Sigmoid colon (tissue), 6 donors: ENCODE measurements at regions not wholly inside any gene's neighbourhood (a gene's known extent, or its start where the extent isn't known, plus 50 kb on each side); places are given as distances from the start of the nearest gene placed in this dataset.

Source experiments
- DNase-seq: peaks from one replicate; pipeline ENCODE4 v3.0.0-alpha.2; 2019
- H3K27ac ChIP-seq, 4 donors: fragments of 200-600 bp; sonication (generic); one replicate each; pipeline ENCODE4 v1.5.1; 2016 to 2019; ENCODE audit warnings: mild to moderate bottlenecking in 1 of 4
- H3K27me3 ChIP-seq, 3 donors: fragments of 200-600 bp; sonication (generic); one replicate each; pipeline ENCODE4 v1.5.1; 2019; ENCODE audit warnings: mild to moderate bottlenecking in 1 of 3
- H3K36me3 ChIP-seq, 4 donors: fragments of 200-600 bp; sonication (generic); one replicate each; pipeline ENCODE4 v1.5.1; 2016 to 2019
- H3K4me1 ChIP-seq, 4 donors: fragments of 200-600 bp; sonication (generic); one replicate each; pipeline ENCODE4 v1.5.1; 2017 to 2019
- H3K4me3 ChIP-seq, 4 donors: fragments of 200-600 bp; sonication (generic); one replicate each; pipeline ENCODE4 v1.5.1; 2017 to 2019; ENCODE audit warnings: mild to moderate bottlenecking in 2 of 4, moderate library complexity in 1 of 4
- H3K9me3 ChIP-seq, 4 donors: fragments of 200-600 bp in 3 of 4; sonication (generic) in 3 of 4; one replicate each; pipeline versions ENCODE4 v1.5.1 to v1.6.1; 2013 to 2019
- EP300 ChIP-seq, 4 donors: sonication (generic); formaldehyde crosslinking; IDR thresholded peaks; one replicate each; pipeline ENCODE4 v1.6.1; 2017; ENCODE audit warnings: antibody characterized with exemption in 4 of 4
- POLR2A ChIP-seq, 2 donors: fragments of 450-650 bp; IDR thresholded peaks; one replicate each; pipeline ENCODE4 v1.6.1; 2016; ENCODE audit warnings: antibody characterized with exemption in 2 of 2, mild to moderate bottlenecking in 2 of 2, moderate library complexity in 2 of 2
- POLR2AphosphoS5 ChIP-seq, 4 donors: sonication (generic); formaldehyde crosslinking; IDR thresholded peaks; one replicate each; pipeline ENCODE4 v1.6.1; 2017; ENCODE audit warnings: antibody characterized with exemption in 4 of 4
- WGBS, 2 donors: extraction: QIAGEN DNeasy Blood & Tissue Kit; methylation state at CpG; one replicate each; pipeline ENCODE4 v1.1.7; 2013; 5-methylcytosine and 5-hydroxymethylcytosine counted together
- intact Hi-C: fragments of 100-400 bp; cut with DNase I; formaldehyde crosslinking; loops from one replicate; pipeline ENCODE4 v1.15.1; 2023
- TF ChIP-seq, protein P1 (sequence below), 4 experiments: fragments of 450-650 bp in 3 of 4; fragments of 200-600 bp in 1 of 4; IDR thresholded peaks; one replicate each; pipeline ENCODE4 v1.5.1; 2016 to 2019; ENCODE audit warnings: antibody characterized with exemption in 4 of 4, mild to moderate bottlenecking in 3 of 4, moderate library complexity in 2 of 4
- donor health status: healthy with polysubstance abuse.
- donor health status: healthy.

DNA sequence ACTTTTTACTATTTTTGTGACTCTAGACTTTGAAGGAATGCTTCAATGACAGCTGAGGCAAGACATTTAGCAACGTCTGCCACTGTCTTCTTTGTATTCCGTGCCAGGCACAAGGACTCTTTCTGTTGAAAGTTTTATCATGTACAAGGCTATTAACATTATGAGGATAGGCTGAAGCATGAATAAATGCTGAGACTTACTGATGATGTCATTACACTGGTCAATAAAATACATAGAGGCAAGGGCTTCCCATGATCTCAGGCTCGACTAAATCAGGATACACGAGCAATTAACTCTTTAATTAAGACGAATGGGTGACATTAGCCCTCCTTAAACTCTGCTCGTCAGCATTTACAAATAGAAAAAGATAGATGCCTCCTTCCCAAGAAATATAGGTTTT, 1393.3 kb upstream of the WWC1 start:
- no peak overlapping the region for H3K27ac ChIP-seq
- no peaks in the 10 kb centered on the region for H3K4me1 ChIP-seq
- H3K27me3 ChIP-seq: no peaks in the 10 kb centered on the region
- WGBS, 2 donors: 62 to 72% methylated on average over 6 of the region's 6 CpGs
- no peak for TF ChIP-seq POLR2AphosphoS5 (IDR thresholded peaks at IDR 0.05)
- TF ChIP-seq POLR2A (IDR thresholded peaks at IDR 0.05): no peak
- TF ChIP-seq, protein P1, sequence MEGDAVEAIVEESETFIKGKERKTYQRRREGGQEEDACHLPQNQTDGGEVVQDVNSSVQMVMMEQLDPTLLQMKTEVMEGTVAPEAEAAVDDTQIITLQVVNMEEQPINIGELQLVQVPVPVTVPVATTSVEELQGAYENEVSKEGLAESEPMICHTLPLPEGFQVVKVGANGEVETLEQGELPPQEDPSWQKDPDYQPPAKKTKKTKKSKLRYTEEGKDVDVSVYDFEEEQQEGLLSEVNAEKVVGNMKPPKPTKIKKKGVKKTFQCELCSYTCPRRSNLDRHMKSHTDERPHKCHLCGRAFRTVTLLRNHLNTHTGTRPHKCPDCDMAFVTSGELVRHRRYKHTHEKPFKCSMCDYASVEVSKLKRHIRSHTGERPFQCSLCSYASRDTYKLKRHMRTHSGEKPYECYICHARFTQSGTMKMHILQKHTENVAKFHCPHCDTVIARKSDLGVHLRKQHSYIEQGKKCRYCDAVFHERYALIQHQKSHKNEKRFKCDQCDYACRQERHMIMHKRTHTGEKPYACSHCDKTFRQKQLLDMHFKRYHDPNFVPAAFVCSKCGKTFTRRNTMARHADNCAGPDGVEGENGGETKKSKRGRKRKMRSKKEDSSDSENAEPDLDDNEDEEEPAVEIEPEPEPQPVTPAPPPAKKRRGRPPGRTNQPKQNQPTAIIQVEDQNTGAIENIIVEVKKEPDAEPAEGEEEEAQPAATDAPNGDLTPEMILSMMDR (IDR thresholded peaks at IDR 0.05): no peak
- no peak for TF ChIP-seq EP300 (IDR thresholded peaks at IDR 0.05)
- H3K4me3 ChIP-seq: no peak overlapping the region
- no peaks in the 10 kb centered on the region for H3K9me3 ChIP-seq
- no peaks in the 10 kb centered on the region for H3K36me3 ChIP-seq
- no peak for DNase-seq
- intact Hi-C loops: no loop called here

DNA sequence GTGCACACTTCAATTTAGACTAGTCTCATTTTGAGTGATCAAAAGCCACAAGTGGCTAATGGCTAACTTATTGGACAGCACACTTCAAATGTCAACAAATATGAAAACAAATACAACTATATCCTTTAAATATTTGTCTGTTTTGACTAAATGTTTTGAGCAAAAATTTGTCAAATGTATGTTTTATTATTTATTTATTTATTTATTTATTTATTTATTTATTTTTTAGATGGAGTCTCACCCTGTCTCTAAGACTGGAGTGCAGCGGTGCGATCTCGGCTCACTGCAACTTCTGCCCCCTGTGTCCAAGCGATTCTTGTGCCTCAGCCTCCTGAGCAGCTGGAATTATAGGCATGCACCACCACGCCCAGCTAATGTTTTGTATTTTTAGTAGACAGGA, 1392.1 kb upstream of the WWC1 start:
- WGBS, 2 donors: 94 to 97% methylated on average over 5 of the region's 5 CpGs
- H3K27ac ChIP-seq: no peak overlapping the region
- intact Hi-C loops: no loop called here

DNA sequence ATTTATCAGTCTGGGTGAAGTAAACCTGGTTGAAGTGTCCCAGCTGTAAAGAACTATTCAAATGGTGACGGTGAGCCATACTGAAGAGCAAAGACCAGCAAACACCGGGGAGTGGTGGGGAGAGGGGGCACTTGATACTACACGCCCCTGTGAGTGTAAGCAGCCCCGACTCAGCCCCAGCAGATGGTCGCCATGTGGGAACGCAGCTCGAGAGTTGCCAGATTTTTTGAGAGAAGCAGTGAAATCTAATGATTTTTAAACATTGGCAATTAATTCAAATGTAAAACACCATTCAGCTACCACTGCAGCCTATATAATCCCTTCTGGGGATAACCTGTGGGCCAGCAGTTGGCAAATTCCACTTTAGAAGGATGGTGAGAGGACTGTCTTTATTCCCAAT, 1386.9 kb upstream of the WWC1 start:
- Histone ChIP-seq H3K36me3 (no peaks in the 10 kb centered on the region), H3K27me3 (no peaks in the 10 kb centered on the region), H3K4me1 (peaks cover 0 to 11% (median 0%) of the 10 kb centered on the region in 4 donors), H3K27ac (no peak overlapping the region), H3K9me3 (no peaks in the 10 kb centered on the region), H3K4me3 (no peak overlapping the region)
- intact Hi-C loops: no loop called here
- 75 to 82% methylated on average over 7 of the region's 7 CpGs for WGBS, 2 donors
- no peak for DNase-seq
- TF ChIP-seq EP300 (IDR thresholded peaks at IDR 0.05): no peak
- TF ChIP-seq, protein P1 (IDR thresholded peaks at IDR 0.05): no peak

More for the DNA sequence above, 1392.1 kb upstream of the WWC1 start:
- H3K27me3 ChIP-seq: no peaks in the 10 kb centered on the region
- H3K36me3 ChIP-seq: no peaks in the 10 kb centered on the region
- H3K9me3 ChIP-seq: no peaks in the 10 kb centered on the region
- no peaks in the 10 kb centered on the region for H3K4me1 ChIP-seq
- H3K4me3 ChIP-seq: no peak overlapping the region
- no peak for DNase-seq
- TF ChIP-seq EP300 (IDR thresholded peaks at IDR 0.05) (no peak), POLR2AphosphoS5 (IDR thresholded peaks at IDR 0.05) (no peak), POLR2A (IDR thresholded peaks at IDR 0.05) (no peak)
- TF ChIP-seq, protein P1 (IDR thresholded peaks at IDR 0.05): no peak

DNA sequence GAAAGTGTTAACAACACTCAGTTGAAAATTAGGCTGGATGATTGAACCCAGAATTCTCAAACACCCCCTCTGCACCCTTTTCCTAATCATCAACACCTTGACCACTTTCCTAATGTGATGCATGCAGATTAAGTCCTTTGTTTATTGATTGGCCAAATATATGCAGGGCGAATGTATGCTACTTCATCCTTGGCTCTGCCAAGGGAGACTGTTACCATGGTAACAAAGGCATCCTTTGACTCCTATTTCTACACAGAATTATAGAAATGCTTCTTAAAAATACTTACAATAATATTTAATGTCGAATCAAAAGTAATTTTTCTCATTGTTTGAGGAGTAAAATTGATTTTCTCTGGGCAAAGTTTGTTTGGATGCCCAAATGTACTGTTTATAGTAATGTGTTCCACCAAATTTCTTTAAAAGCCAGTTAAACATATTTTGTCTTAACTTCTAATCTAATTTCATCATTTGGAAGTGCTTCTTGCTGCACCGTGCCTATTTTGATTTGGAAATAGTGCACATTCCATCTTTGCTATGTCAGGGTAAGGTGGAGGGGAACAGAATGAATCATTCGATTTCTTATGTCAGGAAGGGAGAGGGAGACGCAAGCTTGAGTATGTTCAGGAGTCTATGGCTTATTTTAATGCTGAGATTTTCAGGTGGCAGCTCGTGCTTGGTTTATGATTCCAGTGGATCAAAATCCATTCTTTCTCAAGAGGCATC, 1384.3 kb upstream of the WWC1 start:
- Histone ChIP-seq H3K36me3 (no peaks in the 10 kb centered on the region), H3K27me3 (no peaks in the 10 kb centered on the region), H3K9me3 (no peaks in the 10 kb centered on the region), H3K4me3 (no peak overlapping the region), H3K4me1 (peaks cover 0 to 11% (median 0%) of the 10 kb centered on the region in 4 donors), H3K27ac (no peak overlapping the region)
- TF ChIP-seq POLR2A (IDR thresholded peaks at IDR 0.05) (no peak), POLR2AphosphoS5 (IDR thresholded peaks at IDR 0.05) (no peak), EP300 (IDR thresholded peaks at IDR 0.05) (no peak)
- TF ChIP-seq, protein P1 (IDR thresholded peaks at IDR 0.05): no peak
- 67 to 71% methylated on average over 6 of the region's 6 CpGs for WGBS, 2 donors
- no peak for DNase-seq
- intact Hi-C loops: no loop called here

DNA sequence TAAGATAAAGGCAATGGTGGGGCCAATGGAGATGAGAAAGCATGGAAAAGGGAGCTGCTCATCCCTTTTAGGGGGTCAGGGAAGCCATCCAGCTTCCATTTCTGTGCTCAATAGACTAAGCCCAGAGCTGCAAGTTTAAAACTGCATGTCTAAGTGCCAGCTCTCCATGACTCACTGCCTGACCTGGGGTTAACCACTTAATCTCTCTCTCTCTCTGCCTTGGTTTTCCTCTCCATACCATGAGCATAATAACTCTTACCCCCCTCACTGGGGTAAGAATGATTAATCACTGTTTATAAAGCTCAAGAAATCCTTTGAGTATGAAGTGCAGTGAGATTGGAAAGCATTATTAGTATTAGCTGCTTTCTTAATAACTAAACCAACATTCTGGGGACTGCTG, 1382.4 kb upstream of the WWC1 start:
- no peak overlapping the region for H3K27ac ChIP-seq
- no peaks in the 10 kb centered on the region for H3K36me3 ChIP-seq
- no peaks in the 10 kb centered on the region for H3K27me3 ChIP-seq
- no peaks in the 10 kb centered on the region for H3K9me3 ChIP-seq
- no peak overlapping the region for H3K4me3 ChIP-seq
- intact Hi-C loops: no loop called here
- H3K4me1 ChIP-seq: peaks cover 0 to 11% (median 0%) of the 10 kb centered on the region in 4 donors
- DNase-seq: no peak
- TF ChIP-seq EP300 (IDR thresholded peaks at IDR 0.05): no peak
- TF ChIP-seq POLR2A (IDR thresholded peaks at IDR 0.05): no peak
- TF ChIP-seq, protein P1 (IDR thresholded peaks at IDR 0.05): no peak
- no peak for TF ChIP-seq POLR2AphosphoS5 (IDR thresholded peaks at IDR 0.05)
